ENCODE measurements at regions not wholly inside any gene's neighbourhood (a gene's known extent, or its start where the extent isn't known, plus 50 kb on each side); places are given as distances from the start of the nearest gene placed in this dataset.

- Histone ChIP-seq H3K27ac (ENCODE audit: insufficient read depth, low read length) (no peak overlapping the region), H2AFZ (ENCODE audit: low read length) (no peak overlapping the region), H3K36me3 (ENCODE audit: control insufficient read depth, insufficient read depth, low read length) (no peaks in the 10 kb centered on the region), H3K9me3 (ENCODE audit: control insufficient read depth, insufficient read depth, low read depth, low read length) (no peaks in the 10 kb centered on the region), H3K9ac (ENCODE audit: insufficient read depth, low read length) (no peak overlapping the region), H3K27me3 (ENCODE audit: control insufficient read depth, insufficient read depth, low read length) (no peaks in the 10 kb centered on the region), H3K4me1 (ENCODE audit: control insufficient read depth, extremely low read depth, insufficient read depth, low read length) (no peaks in the 10 kb centered on the region), H3K4me3 (replicated peaks in 1 of 4; ENCODE audit: control extremely low read depth in 1 of 4, insufficient read depth in 1 of 4, low read depth in 3 of 4, low read length in 4 of 4) (no peak overlapping the region), H3K79me2 (ENCODE audit: control insufficient read depth, insufficient read depth, low read length) (no peaks in the 10 kb centered on the region), H3K4me2 (ENCODE audit: extremely low read depth, insufficient read depth, low read length) (no peak overlapping the region), H4K20me1 (ENCODE audit: control insufficient read depth, extremely low read depth, insufficient read depth, low read length) (no peaks in the 10 kb centered on the region)
- DNase-seq (ENCODE audit: low read depth in 2 of 2) = no peak
- TF ChIP-seq, protein P1, sequence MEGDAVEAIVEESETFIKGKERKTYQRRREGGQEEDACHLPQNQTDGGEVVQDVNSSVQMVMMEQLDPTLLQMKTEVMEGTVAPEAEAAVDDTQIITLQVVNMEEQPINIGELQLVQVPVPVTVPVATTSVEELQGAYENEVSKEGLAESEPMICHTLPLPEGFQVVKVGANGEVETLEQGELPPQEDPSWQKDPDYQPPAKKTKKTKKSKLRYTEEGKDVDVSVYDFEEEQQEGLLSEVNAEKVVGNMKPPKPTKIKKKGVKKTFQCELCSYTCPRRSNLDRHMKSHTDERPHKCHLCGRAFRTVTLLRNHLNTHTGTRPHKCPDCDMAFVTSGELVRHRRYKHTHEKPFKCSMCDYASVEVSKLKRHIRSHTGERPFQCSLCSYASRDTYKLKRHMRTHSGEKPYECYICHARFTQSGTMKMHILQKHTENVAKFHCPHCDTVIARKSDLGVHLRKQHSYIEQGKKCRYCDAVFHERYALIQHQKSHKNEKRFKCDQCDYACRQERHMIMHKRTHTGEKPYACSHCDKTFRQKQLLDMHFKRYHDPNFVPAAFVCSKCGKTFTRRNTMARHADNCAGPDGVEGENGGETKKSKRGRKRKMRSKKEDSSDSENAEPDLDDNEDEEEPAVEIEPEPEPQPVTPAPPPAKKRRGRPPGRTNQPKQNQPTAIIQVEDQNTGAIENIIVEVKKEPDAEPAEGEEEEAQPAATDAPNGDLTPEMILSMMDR (conservative IDR thresholded peaks at IDR 0.05 in 1 of 2, IDR thresholded peaks at IDR 0.05 in 1 of 2; ENCODE audit: low read depth in 1 of 2, low read length in 2 of 2) = no peak
- TF ChIP-seq EZH2 (IDR thresholded peaks at IDR 0.05; ENCODE audit: low read length, missing control alignments) = no peak
These were observed 493.4 kb downstream of the OTOL1 start for GRCh38 chr3:161990036-161990435.

GRCh38 chr3:161991901-161992540, 495.4 kb downstream of the OTOL1 start:
- H4K20me1 ChIP-seq (ENCODE audit: control insufficient read depth, extremely low read depth, insufficient read depth, low read length) = no peaks in the 10 kb centered on the region
- no peaks in the 10 kb centered on the region for H3K4me1 ChIP-seq (ENCODE audit: control insufficient read depth, extremely low read depth, insufficient read depth, low read length)
- H3K27ac ChIP-seq (ENCODE audit: insufficient read depth, low read length) = no peak overlapping the region
- TF ChIP-seq, protein P1 (conservative IDR thresholded peaks at IDR 0.05 in 1 of 2, IDR thresholded peaks at IDR 0.05 in 1 of 2; ENCODE audit: low read depth in 1 of 2, low read length in 2 of 2) = no peak
- no peak for TF ChIP-seq EZH2 (IDR thresholded peaks at IDR 0.05; ENCODE audit: low read length, missing control alignments)
- H3K9me3 ChIP-seq (ENCODE audit: control insufficient read depth, insufficient read depth, low read depth, low read length) = no peaks in the 10 kb centered on the region
- no peak overlapping the region for H3K9ac ChIP-seq (ENCODE audit: insufficient read depth, low read length)
- no peak overlapping the region for H3K4me2 ChIP-seq (ENCODE audit: extremely low read depth, insufficient read depth, low read length)
- no peak overlapping the region for H2AFZ ChIP-seq (ENCODE audit: low read length)
- no peak for DNase-seq (ENCODE audit: low read depth in 2 of 2)
- no peaks in the 10 kb centered on the region for H3K27me3 ChIP-seq (ENCODE audit: control insufficient read depth, insufficient read depth, low read length)
- no peaks in the 10 kb centered on the region for H3K36me3 ChIP-seq (ENCODE audit: control insufficient read depth, insufficient read depth, low read length)
- no peak overlapping the region for H3K4me3 ChIP-seq (replicated peaks in 1 of 4; ENCODE audit: control extremely low read depth in 1 of 4, insufficient read depth in 1 of 4, low read depth in 3 of 4, low read length in 4 of 4)
- no peaks in the 10 kb centered on the region for H3K79me2 ChIP-seq (ENCODE audit: control insufficient read depth, insufficient read depth, low read length)

DNA sequence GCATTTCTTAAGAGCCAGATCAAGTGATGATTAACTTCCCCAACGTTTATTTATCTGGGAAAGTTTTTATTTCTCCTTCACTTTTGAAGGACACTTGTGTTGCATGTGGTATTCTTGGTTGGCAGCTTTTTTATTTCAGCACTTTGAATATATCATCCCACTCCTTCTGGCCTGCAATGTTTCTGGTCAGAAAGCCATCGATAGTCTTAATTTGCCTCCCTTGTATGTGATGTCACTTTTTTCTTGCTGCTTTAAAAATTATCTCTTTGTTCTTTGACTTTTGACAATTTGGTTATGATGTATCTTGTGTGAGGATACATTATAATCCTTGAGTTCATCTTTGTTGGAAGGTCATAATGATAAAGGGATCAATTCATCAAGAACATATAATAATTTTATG, 503.2 kb downstream of the OTOL1 start:
- DNase-seq (ENCODE audit: low read depth in 2 of 2) = no peak
- TF ChIP-seq, protein P1 (conservative IDR thresholded peaks at IDR 0.05 in 1 of 2, IDR thresholded peaks at IDR 0.05 in 1 of 2; ENCODE audit: low read depth in 1 of 2, low read length in 2 of 2) = no peak
- no peak for TF ChIP-seq EZH2 (IDR thresholded peaks at IDR 0.05; ENCODE audit: low read length, missing control alignments)
- Histone ChIP-seq H3K36me3 (ENCODE audit: control insufficient read depth, insufficient read depth, low read length) (no peaks in the 10 kb centered on the region), H3K9ac (ENCODE audit: insufficient read depth, low read length) (no peak overlapping the region), H3K4me1 (ENCODE audit: control insufficient read depth, extremely low read depth, insufficient read depth, low read length) (no peaks in the 10 kb centered on the region), H3K4me3 (replicated peaks in 1 of 4; ENCODE audit: control extremely low read depth in 1 of 4, insufficient read depth in 1 of 4, low read depth in 3 of 4, low read length in 4 of 4) (no peak overlapping the region), H3K27me3 (ENCODE audit: control insufficient read depth, insufficient read depth, low read length) (no peaks in the 10 kb centered on the region), H3K4me2 (ENCODE audit: extremely low read depth, insufficient read depth, low read length) (no peak overlapping the region), H2AFZ (ENCODE audit: low read length) (no peak overlapping the region), H3K27ac (ENCODE audit: insufficient read depth, low read length) (no peak overlapping the region), H3K9me3 (ENCODE audit: control insufficient read depth, insufficient read depth, low read depth, low read length) (no peaks in the 10 kb centered on the region), H4K20me1 (ENCODE audit: control insufficient read depth, extremely low read depth, insufficient read depth, low read length) (no peaks in the 10 kb centered on the region), H3K79me2 (ENCODE audit: control insufficient read depth, insufficient read depth, low read length) (no peaks in the 10 kb centered on the region)
